Activated CD4-positive, alpha-beta T cell treated with anti-CD3 and anti-CD28 coated beads for 48 hours (primary cell): ENCODE measurements at regions not wholly inside any gene's neighbourhood (a gene's known extent, or its start where the extent isn't known, plus 50 kb on each side); places are given as distances from the start of the nearest gene placed in this dataset.
A peak's percentile ranks its signal among the peaks of the same experiment; 100 is the strongest.

ENCODE experiments used
- DNase-seq: peaks from one replicate; pipeline ENCODE4 v3.0.0-alpha.2; 2020

DNA sequence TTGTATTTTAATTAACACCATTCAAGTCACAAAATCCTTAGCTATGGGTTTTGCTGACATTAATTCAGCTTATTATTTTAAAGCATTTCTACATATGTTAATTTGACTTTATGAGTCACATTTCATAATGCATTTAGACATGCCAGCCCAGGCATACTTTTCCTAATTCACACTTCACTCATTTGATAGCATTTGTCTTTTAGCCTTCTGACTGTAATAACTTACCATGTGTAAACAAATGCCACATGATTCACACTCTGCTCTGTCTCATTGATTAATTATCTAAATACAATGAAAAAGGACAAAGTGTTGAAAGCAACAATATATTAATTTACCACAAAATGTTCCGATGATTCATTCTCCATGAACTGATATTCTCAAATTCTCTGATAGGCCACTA, 927.8 kb upstream of the EPHA6 start:
- DNase-seq = no peak

DNA sequence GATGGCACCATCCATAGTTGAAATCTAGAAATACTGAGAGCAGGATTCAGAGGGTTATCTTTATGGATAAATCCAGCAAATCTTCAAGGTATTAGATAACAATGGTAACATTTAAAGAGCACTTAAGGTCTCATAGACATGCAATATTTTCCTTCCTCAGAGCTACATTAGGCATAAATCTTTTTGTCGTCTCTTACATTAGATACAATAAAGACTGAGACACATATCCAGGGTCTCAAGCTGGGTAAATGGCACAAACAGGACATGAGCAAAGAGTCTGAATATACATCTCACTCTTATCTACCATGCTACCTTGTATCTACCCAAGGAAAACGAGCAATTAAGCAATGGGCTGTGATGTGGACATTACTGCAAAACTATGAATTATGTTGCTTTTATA, 927.3 kb upstream of the EPHA6 start:
- DNase-seq = no peak

DNA sequence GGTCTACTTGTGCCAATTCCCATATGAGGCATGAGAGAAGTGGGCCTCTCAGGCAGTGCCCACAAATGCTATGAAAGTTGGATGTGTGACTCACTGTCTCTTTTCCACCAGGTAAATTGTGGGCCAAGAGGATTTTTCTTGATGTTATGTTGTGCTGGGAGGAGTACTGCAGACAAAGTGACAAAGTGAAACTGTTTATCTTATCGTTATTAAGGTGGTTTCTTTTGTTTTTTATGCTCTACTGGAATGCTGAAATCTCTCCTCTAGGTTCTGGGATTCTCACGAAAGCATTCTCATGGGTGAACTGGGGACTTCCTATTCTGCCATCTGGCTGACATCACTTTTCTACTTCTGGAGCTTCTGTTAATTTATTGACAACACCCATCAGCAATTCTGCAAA, 919.6 kb upstream of the EPHA6 start:
- DNase-seq = no peak

DNA sequence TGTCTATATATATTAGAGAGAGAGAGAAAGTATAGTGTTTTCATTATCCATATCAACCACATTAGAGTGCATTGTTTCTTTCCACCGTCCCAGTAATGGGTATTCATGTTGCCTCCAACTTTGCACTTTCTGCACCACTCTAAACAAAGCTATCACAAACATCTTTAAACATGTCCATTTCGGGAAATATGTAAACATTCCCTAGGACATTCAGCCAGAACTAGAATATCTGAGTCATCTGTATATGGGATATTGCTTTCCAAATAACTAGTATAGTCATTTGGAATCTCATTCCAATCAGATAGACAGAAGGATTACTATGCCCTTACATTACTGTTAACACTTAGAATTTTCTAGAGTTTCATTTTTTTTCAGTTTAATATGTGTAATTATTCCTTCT, 914.9 kb upstream of the EPHA6 start:
- no peak for DNase-seq

DNA sequence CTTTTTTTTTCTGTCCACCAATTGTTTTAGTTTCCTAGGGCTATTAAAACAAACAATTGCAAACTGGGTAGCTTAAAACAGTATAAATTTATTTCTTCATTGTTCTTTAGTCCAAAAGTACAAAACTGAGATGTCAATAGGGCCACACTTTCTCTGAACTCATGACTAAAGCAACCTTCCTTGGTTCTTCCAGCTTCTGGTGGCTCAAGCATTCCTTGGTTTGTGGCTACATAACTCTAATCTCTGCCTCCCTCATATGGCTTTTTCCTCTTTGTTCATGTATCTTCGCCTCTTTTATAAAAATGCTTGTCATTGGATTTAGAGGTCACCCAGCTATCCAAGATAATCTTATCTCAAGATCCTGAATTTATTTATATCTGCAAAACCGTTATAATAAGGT, 914.5 kb upstream of the EPHA6 start:
- DNase-seq = no peak

DNA sequence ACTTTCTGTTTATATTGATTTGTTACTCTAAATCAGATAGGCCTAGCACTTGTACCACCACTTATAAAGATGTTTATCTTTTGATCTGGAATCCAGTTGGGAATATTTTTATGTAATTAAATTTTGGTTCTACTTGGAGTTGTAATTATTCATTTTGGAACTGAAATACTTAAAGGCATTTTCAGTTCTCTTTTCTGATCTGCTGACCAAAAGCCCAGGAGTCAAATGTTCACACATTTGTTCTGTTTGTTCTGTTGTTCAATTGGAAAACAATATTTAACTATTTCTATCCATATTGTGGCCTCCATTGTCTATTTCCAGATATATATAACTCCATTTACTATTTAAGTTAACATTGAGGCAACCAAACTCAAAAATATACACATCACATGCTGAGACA, 912.4 kb upstream of the EPHA6 start:
- DNase-seq = no peak

DNA sequence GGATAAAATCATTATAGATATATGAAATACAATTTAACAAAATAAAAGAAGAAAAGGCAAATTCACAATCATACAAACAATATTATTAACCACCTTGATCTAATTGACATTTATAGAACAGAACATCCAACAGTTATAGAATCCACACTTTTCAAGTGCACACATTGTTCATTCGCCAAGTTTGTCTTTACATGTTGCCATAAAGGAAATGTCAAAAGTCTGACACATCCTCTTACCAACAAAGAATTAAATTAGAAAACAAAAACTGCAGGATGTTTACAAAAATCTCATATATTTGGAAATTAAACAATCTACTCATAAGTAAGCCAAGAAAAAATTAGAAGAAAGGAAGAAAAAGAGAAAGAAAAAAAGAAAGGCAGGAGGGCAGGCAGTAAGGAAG, 909.2 kb upstream of the EPHA6 start:
- no peak for DNase-seq

DNA sequence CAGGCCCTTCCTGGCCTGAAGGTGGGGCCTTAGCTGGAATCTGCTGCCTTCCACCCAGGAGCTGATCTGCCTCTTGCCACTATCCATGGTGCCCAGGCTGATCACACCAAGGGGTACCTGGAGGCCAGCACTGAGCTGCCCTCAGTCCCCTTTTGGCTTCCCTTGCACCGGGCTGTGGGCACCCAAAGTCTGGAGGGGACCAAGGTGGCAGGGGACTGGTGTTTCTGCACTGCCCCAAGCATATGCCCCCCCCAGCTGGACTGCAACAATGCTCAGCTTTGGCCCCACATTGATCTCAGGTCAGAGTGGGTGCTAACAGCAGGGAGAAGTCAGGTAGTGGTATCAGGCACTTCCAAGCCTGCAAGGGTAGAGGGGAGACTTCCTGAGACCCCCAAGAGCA, 902.6 kb upstream of the EPHA6 start:
- no peak for DNase-seq

DNA sequence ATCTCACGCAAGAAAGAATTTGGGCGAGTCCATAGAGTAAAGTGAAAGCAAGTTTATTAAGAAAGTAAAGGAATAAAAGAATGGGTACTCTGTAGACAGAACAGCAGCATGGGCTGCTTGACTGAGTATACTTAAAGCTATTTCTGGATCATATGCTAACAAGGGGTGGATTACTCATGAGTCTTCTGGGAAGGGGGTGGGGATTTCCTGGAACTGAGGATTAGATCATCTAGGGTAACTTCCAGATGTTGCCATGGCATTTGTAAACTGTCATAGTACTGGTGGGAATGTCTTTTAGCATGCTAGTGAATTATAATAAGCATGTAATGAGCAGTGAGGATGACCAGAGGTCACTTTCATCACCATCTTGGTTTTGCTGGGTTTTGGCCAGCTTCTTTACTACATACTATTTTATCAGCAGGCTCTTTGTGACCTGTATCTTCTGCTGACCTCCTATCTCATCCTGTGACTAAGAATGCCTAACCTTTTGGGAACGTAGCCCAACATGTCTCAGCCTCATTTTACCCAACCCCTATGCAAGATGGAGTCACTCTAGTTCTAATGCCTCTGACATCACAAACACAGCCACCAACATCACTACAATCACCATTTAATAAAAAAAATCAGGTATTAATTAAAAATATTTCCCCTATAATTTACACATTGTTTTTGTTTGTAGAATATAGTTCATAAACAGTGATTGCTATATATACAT, 890.7 kb upstream of the EPHA6 start:
- peak; percentile 46 for DNase-seq

DNA sequence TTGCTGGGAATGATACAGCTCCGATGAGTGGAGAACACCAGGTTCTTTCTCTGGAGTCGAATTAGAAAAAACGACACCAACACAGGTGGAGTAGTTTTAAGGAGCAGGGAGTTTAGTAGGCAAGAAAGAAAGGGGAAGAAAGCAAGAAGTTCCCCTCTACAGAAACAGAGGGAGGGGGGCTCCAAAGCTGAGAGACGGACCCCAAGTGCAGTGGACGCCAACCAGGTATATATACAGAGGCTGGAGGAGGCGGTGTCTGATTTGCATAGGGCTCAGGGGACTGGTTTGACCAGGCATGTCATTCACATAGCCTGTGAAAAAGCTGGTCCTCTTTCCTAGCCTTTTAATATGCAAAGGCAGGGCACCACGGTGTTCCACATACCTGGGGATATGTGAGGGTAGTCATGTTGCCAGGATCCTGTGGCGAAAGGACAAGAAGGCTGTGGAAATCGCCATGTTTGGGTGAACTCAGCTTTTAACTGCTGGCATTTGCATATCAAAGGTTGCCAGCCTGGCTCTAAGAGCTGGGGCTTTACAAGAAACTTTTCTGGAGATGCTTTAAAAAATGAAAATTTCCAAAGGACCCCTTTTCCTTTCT, 887.4 kb upstream of the EPHA6 start:
- DNase-seq = no peak

DNA sequence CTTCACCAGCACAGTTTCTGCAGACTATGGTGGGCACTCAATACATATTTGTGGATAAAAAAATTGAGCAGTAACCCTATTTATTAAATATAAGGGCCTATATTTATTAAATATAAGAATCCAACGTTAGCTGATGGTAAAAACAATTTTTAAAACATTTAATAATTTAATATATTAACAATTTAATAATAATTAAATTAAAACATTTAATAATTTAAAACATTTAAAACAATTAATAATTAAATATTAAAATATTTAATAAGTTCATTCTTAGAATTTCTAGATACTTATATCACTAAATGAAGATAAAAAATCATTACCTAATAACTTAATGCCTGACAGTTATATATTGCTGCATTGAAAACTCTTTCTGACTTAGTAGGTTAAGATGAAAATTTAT, 880.2 kb upstream of the EPHA6 start:
- no peak for DNase-seq

DNA sequence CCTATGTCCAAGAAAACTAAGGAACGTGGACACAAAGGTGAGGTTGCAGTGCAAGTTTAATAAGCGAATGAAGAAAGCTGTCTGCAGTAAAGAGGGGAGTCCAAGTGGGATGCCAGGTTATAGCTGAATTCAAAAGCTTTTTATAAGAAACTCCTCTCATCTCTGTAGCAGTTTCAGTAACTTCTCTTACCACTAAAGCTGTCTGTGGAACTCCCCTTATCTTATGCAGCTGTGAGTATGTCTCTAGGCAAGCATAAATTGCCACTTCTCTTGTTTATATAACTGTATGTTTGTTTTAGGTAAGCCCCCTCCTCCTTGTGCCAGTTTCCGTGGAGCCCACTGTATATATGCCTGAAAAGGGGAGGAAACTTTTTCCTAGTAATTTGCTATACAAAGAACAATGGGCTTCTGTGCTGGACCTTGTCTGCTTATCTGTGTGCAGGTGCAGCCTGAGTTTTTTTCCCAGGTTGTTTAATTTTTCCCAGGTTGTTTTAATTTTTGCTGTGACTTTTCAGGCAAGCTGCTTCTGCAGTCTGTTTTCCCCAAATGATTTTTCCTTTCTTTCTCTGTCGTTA, 875.1 kb upstream of the EPHA6 start:
- no peak for DNase-seq

DNA sequence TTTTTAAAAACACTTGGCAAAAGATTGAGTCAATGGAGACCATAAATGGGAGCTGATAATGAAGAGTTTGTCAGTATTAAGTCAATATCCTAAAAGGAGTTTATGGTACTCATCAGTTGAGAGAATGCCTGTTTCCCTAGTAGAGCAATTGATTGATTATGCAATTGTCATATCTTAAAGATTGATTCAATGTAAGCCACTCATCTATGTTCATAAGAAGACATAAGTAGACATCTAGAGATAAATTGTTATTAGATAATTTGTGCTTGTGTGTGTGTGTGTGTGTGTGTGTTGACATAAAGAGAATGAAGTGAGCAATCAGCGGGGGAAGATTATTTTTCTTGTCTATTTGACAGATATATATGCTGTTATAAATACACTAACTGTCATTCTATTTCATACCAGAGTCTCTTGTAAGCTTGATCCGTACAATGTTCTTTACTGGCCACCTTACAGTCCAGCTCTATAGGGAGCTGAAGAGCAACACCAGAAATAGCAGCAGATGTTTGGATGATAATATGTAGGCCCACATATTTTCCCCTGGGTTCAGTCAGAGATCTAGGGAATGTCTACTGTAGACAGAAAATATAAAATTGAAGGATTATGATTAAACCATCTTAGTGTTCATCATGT, 848.6 kb upstream of the EPHA6 start:
- DNase-seq = no peak

DNA sequence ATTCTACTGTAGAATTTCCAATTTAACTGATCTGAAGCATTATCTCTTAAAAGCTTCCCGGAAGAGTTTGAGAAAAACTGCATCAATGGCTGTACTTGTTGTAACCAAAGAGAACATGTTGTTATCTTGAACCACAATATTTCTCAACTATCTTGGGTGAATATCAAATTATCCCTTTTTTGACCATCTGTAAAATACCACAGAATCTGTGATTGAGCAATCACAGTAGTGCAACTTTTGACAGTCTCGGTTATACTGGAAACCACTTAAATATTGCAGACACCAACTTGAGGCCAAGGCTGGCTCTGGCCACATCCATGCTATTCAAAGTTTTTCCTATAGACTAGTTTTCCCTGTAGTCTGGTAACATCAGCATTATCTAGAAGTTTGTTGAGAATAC, 842.8 kb upstream of the EPHA6 start:
- no peak for DNase-seq

DNA sequence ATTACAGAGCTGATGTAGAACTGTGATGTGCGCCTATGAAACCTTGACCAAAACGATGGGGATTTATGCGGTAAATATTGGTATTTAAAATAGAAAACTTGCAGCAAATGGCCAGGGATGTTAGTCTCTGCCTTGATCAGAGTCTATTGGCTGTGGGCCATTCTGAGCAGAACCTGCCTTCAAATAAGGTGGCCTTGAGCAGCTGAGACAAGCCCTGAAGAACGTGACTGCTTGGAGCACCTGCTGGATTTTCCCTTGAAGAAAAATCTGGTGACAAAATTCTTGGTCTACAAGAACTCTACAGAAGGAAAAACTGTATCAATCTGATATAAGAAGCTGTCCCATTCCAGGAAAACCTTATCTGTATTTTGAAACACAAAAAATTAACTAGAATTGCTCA, 820.1 kb upstream of the EPHA6 start:
- DNase-seq = no peak

DNA sequence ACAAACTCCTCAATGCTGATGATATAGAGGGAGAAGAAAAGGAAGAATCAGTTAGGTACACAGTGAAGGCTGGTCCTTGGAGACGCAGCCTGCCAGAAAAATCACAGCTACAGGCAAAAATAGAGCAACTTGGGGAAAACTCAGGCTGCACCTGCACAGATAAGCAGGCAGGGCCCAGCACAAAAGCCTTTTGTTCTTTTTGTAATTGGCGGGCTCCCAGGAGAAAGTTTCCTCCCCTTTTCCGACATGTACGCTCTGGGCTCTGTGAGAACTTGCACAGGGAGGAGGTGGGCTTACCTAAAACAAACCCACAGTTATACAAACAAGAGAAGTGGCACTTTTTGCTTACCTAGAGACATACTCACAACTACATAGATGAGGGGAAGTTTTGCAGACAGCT, 813.4 kb upstream of the EPHA6 start:
- no peak for DNase-seq

DNA sequence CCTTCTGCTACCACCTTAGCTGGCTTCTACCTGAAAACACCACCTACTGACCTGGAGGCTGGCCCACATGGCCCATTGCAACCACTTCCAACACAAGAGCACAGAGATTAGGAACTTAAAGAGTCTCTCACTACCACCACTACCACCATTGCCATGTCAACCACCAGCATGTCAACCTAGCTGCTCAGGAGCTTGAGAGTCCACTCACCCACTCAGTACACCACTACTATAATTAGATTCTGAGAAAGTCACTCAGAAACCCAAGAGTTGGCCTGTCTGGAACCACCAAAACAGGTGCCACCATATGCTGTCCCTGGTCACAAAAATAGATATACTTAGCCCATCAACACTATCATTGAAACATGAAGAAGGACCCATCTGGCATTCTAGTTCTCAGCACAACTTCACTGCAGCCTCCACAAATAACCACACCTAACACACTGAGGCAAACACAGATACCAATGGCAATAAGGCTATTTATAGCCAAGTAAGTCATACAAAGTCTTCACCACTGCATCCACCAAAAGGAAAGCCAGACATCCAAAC, 806.7 kb upstream of the EPHA6 start:
- no peak for DNase-seq

DNA sequence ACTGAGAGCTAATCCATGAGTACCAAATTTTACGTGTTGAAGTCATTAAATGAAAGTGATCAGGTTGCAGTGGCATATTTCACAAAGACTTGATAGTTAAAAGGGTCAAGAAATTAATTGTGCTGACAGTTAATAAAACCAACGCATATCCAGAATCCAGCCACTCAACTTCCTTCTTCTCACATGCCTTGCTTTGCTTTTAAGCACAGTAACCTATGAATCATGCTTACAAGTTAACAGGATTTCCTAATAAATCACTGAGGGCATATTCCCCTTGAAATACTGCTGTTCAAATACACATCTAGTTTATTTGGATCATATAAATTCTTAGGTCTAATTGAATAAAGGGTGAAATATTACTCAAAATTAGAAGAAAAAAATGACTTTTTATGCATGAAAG, 801.5 kb upstream of the EPHA6 start:
- no peak for DNase-seq

DNA sequence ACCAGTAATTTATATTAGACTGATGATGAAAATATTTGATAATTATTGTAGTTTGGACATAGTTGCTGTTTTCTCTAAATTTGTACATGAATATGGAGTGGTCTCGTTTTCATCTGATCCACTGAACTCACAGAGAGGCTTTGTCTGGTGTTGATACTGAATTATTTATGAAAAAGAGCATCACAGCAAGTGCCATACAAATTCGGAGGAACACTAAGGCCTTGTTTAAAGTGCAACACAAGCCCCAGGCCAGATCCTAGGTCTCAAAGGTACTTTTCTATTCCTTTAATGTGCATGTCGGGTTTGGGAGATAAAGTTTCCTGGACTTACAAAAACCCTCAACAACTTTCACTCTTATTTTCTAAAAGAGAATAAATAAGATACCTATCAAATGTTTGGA, 796.8 kb upstream of the EPHA6 start:
- no peak for DNase-seq

DNA sequence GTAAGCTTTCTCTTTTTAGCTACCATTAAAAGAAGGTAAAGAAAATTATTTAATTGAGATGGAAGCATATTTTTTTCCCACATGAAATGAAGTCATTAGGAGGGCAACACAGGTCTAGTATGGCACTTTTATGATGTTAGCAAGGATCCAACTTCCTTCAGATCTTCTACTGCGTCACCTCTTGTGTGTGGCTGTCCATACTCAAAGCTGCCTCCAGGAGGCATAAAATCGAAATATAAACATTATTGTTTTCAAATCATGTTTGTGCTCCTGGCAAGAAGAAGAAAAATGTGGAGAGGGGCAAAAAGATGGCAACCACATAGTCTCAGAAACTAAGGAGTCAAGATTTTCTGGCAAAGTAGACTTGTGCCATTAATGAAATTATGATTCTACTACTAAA, 791.7 kb upstream of the EPHA6 start:
- no peak for DNase-seq

DNA sequence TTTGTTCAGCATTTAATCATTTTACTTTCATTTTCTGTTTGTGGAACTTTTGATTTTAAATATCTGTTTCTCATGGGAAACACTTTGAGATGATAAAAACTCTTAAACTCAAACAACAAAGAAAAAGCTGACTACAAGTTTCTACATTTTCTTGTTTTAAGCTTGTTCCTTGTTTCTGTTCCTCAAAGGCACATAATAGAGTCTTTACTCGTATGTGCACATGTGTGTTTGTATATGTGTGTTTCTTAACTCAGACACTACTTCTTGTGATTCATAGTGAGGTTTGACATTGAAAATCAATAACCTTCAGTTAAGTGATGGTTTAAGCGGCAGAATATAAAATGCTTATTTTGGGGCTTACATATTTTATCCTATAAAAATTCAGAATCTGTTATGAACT, 786.7 kb upstream of the EPHA6 start:
- DNase-seq = no peak

DNA sequence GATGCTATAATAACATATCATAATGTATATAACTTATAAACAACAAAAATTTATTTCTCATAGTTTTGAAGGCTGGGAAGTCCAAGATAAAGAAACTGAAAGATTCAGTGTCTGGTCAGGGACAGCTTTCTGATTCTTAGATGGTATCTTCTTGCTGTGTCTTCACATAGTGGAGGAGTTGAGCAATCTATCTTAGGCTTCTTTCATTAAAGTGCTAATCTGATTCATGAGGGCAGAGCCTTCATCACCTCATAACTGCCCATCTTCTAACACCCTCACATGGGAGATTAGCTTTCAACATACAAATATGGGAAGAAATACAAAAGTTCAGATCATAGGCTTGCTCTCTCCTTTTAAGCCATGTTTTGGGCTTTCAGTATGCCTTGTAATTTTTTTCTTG, 774.8 kb upstream of the EPHA6 start:
- DNase-seq = no peak

DNA sequence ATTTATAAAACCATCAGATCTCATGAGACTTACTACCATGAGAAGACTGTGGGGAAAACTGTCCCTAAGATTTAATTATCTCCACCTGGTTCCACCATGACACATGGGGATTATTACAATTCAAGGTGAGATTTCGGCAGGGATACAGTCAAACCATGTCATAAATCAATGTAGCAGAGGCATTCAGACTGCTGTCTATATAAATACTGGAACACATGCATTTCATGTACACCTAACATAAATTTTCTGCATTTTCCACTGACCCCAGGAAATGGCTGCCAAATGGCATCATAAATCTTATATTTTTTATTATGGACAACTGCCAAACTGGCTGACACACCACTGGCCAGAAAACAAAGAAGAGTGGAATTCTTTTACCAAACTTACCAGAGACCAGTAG, 755.1 kb upstream of the EPHA6 start:
- DNase-seq = no peak

DNA sequence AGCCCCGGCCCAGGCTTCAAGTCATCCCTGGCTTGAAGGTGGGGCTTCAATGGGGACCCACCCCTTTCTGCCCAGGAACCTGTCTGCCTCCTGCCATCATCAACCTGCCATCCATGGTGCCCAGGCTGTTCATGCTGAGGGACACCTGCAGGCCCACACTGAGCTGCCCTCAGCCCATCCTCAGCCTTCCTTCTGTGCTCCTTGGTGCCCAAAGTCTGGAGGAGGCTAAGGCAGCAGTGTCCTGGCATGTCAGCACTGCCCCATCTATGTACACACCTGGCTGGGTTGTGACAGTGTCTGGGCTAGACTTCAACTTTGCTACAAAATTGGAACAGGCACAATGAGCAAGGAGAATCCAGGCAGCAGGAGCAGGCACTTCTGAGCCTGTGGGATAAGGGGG, 745.3 kb upstream of the EPHA6 start:
- DNase-seq = no peak
